Upper lobe of right lung (tissue), 1 donor: ENCODE measurements at regions not wholly inside any gene's neighbourhood (a gene's known extent, or its start where the extent isn't known, plus 50 kb on each side); places are given as distances from the start of the nearest gene placed in this dataset.

ENCODE experiments used
- ATAC-seq: fragments of 200-7000 bp; cut with Tn5 transposase; one replicate; pipeline ENCODE4 v1.9.1; 2020; ENCODE audit warnings: mild to moderate bottlenecking, moderate library complexity
- DNase-seq: peaks from one replicate; pipeline ENCODE4 v3.0.0-alpha.2; 2020
- H3K27ac ChIP-seq: fragments of 200-600 bp; one replicate; pipeline ENCODE4 v1.8.0; 2022
- H3K27me3 ChIP-seq: fragments of 200-600 bp; one replicate; pipeline ENCODE4 v1.8.0; 2022; ENCODE audit warnings: mild to moderate bottlenecking
- H3K36me3 ChIP-seq: fragments of 200-600 bp; one replicate; pipeline ENCODE4 v1.8.0; 2022
- H3K4me1 ChIP-seq: fragments of 200-600 bp; one replicate; pipeline ENCODE4 v1.8.0; 2022
- H3K4me3 ChIP-seq: fragments of 200-600 bp; one replicate; pipeline ENCODE4 v1.8.0; 2022; ENCODE audit warnings: mild to moderate bottlenecking
- H3K9me3 ChIP-seq: fragments of 200-600 bp; one replicate; pipeline ENCODE4 v1.8.0; 2022
- intact Hi-C: fragments of 100-400 bp; cut with DNase I; formaldehyde crosslinking; loops from one replicate; pipeline ENCODE4 v1.11.0; 2022
- TF ChIP-seq, protein P1 (sequence below): fragments of 200-600 bp; IDR thresholded peaks from one replicate; pipeline ENCODE4 v1.8.0; 2022; ENCODE audit warnings: antibody characterized with exemption
- donor health status: DM: no; HTN: yes; CAD: no; lungs with severe emphysema.

DNA sequence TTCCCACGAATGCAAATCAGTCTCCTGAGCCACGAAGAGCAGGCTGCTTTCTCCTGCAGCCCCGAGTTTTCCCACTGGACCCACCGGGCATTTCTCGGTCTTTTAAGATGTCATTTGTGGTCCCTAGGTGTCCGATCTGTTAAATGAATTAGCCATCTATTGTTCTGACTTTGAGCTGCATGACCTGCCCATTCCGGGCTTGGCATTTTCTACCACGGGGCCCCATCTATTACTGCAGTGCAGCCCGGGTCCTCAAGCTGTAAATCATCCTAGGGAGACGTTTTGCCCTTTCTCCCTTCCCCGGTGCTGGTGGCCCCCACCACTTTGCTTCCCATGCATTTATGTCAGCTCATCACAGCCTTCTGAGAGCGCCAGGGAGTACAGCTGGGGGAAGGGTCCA lies 405.4 kb downstream of the IRX1 start:
- DNase-seq: no peak
- Histone ChIP-seq H3K4me1 (no peaks in the 10 kb centered on the region), H3K27ac (no peak overlapping the region), H3K27me3 (no peaks in the 10 kb centered on the region), H3K4me3 (no peak overlapping the region), H3K9me3 (no peaks in the 10 kb centered on the region), H3K36me3 (no peaks in the 10 kb centered on the region)
- ATAC-seq: no peak
- TF ChIP-seq, protein P1, sequence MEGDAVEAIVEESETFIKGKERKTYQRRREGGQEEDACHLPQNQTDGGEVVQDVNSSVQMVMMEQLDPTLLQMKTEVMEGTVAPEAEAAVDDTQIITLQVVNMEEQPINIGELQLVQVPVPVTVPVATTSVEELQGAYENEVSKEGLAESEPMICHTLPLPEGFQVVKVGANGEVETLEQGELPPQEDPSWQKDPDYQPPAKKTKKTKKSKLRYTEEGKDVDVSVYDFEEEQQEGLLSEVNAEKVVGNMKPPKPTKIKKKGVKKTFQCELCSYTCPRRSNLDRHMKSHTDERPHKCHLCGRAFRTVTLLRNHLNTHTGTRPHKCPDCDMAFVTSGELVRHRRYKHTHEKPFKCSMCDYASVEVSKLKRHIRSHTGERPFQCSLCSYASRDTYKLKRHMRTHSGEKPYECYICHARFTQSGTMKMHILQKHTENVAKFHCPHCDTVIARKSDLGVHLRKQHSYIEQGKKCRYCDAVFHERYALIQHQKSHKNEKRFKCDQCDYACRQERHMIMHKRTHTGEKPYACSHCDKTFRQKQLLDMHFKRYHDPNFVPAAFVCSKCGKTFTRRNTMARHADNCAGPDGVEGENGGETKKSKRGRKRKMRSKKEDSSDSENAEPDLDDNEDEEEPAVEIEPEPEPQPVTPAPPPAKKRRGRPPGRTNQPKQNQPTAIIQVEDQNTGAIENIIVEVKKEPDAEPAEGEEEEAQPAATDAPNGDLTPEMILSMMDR: no peak
- intact Hi-C loops: no loop called here

DNA sequence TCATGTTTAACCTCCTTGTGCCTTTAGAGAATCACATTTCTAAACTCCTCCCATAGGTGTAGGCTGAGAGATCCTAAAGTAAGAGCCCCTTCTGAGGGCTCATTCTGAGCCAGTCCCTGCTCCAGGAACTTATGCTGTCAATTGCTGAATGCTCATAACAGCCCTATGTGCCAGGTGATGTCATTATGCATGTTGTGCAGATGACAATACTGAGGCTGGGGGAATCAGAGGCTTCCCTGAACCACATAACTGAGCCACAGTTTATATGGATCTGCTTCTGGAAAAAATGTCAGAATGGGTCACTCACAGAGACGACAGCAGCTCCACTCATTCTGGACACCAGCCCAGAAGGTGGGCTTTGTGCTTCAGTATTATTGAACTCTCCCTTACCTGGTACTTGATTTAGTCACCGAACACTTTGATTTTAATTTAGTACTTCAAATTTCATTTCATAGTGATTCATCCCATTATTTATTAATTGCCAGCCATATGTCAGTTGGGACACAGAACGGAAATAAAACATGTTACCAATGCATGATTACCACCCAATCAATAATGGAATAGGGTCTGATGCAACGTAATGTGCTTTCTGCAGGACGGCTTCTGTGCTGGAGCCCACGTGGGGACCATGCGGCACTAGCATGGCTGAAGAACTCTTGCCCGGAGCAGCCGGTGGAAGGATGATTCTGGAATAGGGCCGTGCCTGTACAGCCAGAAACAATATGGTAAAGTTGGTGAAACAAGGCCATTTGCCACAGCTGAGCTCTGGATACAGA lies 406.3 kb downstream of the IRX1 start:
- Histone ChIP-seq H3K27ac (no peak overlapping the region), H3K27me3 (no peaks in the 10 kb centered on the region), H3K36me3 (no peaks in the 10 kb centered on the region), H3K4me3 (no peak overlapping the region), H3K9me3 (no peaks in the 10 kb centered on the region), H3K4me1 (no peaks in the 10 kb centered on the region)
- intact Hi-C loops: no loop called here
- TF ChIP-seq, protein P1: no peak
- ATAC-seq (no peak), DNase-seq (no peak)

DNA sequence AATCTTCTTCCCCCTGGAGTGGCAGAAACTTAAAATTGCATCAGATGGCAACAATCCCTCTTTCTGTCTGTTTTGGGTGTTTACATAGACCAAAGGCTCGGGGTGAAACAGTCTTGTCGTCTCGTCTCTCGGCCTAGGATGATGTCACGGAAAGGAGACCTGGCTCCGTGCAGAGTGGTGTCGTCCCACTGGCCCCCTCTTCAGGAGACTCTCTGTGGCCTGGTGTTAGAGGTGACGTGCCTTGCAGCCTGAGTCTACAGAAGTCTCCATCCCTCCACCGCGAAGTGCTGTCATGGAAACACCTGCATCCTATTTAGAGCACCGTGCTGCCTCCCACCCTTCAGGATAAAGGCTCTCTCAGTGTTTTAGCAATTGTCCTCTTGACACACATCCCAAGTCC lies 409.7 kb downstream of the IRX1 start:
- DNase-seq: no peak
- no peaks in the 10 kb centered on the region for H3K27me3 ChIP-seq
- no peak overlapping the region for H3K27ac ChIP-seq
- no peak overlapping the region for H3K4me3 ChIP-seq
- H3K9me3 ChIP-seq: no peaks in the 10 kb centered on the region
- H3K4me1 ChIP-seq: no peaks in the 10 kb centered on the region
- no peaks in the 10 kb centered on the region for H3K36me3 ChIP-seq
- TF ChIP-seq, protein P1: no peak
- intact Hi-C loops: no loop called here
- no peak for ATAC-seq

DNA sequence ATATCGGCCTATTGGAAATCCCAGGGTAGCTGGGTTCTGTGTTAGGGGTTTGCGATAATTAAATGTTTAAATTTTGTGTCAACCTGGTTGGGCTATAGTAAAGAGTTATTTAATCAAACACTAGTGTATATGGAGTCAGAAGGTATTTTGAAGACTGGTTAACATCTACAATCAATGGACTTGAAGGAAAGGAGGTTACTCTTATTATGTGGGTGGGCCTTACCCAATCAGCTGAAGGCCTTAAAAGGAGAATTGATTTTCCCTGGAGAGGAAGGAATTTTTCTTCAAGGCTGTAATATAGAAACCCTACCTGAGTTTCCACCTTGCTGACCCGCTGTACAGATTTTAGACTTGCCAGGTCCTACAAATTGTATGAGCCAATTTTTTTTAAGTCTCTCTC lies 411.4 kb downstream of the IRX1 start:
- Histone ChIP-seq H3K36me3 (no peaks in the 10 kb centered on the region), H3K27me3 (no peaks in the 10 kb centered on the region), H3K4me3 (no peak overlapping the region), H3K27ac (no peak overlapping the region), H3K4me1 (no peaks in the 10 kb centered on the region), H3K9me3 (no peaks in the 10 kb centered on the region)
- TF ChIP-seq, protein P1: no peak
- DNase-seq (no peak), ATAC-seq (no peak)
- intact Hi-C loops: no loop called here

DNA sequence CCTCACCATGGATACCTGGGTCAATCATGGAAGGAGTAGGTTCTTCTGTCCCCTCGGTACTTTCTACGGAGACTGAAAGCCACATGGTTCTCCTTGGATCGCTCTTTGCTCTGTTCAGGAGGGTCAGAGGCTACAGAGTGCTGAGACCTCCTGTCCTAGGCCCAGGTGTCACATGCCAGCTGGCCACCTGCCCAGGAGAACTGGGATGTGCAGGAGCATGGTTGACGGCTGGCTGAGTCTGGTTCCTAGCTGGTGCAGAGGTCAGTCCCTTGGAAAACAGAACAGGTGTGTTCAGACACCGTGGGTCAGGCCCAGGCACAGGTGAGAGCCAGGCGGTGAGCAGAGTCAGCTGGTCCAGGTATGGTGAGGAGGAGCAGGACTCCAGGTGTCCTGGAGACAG lies 416.3 kb downstream of the IRX1 start:
- intact Hi-C loops: no loop called here
- DNase-seq (no peak), ATAC-seq (no peak)
- H3K4me1 ChIP-seq: no peaks in the 10 kb centered on the region
- H3K9me3 ChIP-seq: no peaks in the 10 kb centered on the region
- H3K36me3 ChIP-seq: no peaks in the 10 kb centered on the region
- no peak overlapping the region for H3K4me3 ChIP-seq
- H3K27ac ChIP-seq: no peak overlapping the region
- H3K27me3 ChIP-seq: no peaks in the 10 kb centered on the region
- TF ChIP-seq, protein P1: no peak
